ENCODE measurements at regions not wholly inside any gene's neighbourhood (a gene's known extent, or its start where the extent isn't known, plus 50 kb on each side); places are given as distances from the start of the nearest gene placed in this dataset.

GRCh38 chr1:29704430-29704829 is 468.1 kb downstream of the PTPRU start:
- no peak for DNase-seq

- DNase-seq: peak; percentile 30
Measured at GRCh38 chr1:29703596-29704370, 467.5 kb downstream of the PTPRU start.

GRCh38 chr1:29700491-29700890 is 464.2 kb downstream of the PTPRU start:
- no peak for DNase-seq

- DNase-seq: no peak
Measured at GRCh38 chr1:29698626-29699025, 462.3 kb downstream of the PTPRU start.

GRCh38 chr1:29698033-29698432 is 461.7 kb downstream of the PTPRU start:
- peak; percentile 34 for DNase-seq

- no peak for DNase-seq
Measured at GRCh38 chr1:29697391-29697780, 461.1 kb downstream of the PTPRU start.

- DNase-seq: no peak
Measured at GRCh38 chr1:29696656-29697390, 460.5 kb downstream of the PTPRU start.

- DNase-seq: no peak
Measured at GRCh38 chr1:29695803-29696202, 459.5 kb downstream of the PTPRU start.

GRCh38 chr1:29695036-29695435 is 458.7 kb downstream of the PTPRU start:
- no peak for DNase-seq

GRCh38 chr1:29691499-29691898 is 455.2 kb downstream of the PTPRU start:
- DNase-seq: peak; percentile 28

- no peak for DNase-seq
Measured at GRCh38 chr1:29690156-29690555, 453.8 kb downstream of the PTPRU start.

GRCh38 chr1:29689372-29690030 is 453.2 kb downstream of the PTPRU start:
- DNase-seq: peak; percentile 34

GRCh38 chr1:29688471-29689365 is 452.4 kb downstream of the PTPRU start:
- no peak for DNase-seq

GRCh38 chr1:29687601-29688244 is 451.4 kb downstream of the PTPRU start:
- DNase-seq: no peak

GRCh38 chr1:29687166-29687565 is 450.8 kb downstream of the PTPRU start:
- no peak for DNase-seq

GRCh38 chr1:29686012-29686930 is 449.9 kb downstream of the PTPRU start:
- DNase-seq: no peak

GRCh38 chr1:29685387-29685786 is 449.1 kb downstream of the PTPRU start:
- DNase-seq: no peak

GRCh38 chr1:29684141-29684540 is 447.8 kb downstream of the PTPRU start:
- no peak for DNase-seq

- no peak for DNase-seq
Measured at GRCh38 chr1:29683472-29683871, 447.1 kb downstream of the PTPRU start.

- DNase-seq: peak; percentile 51
Measured at GRCh38 chr1:29682919-29683295, 446.6 kb downstream of the PTPRU start.

Measured in NCI-H1105 treated with DMSO at 0.1 percent for 48 hours (cell line).